Nephron (organoid): ENCODE measurements at regions not wholly inside any gene's neighbourhood (a gene's known extent, or its start where the extent isn't known, plus 50 kb on each side); places are given as distances from the start of the nearest gene placed in this dataset.
"Not testable (repeated sequence)": the region's sequence is repeated elsewhere in the genome, so short reads cannot be mapped to it uniquely, and the experiment has no call there.

Experiments used
- H3K27ac Mint-ChIP-seq, 3 experiments: 2 replicates each; pipeline ENCODE4 v1.8.0; 2020; ENCODE audit warnings: mixed read lengths in 3 of 3, mild to moderate bottlenecking in 2 of 3, moderate library complexity in 1 of 3
- H3K27me3 Mint-ChIP-seq: 2 replicates; pipeline ENCODE4 v1.8.0; 2021; ENCODE audit warnings: low read depth, mild to moderate bottlenecking, moderate library complexity, mixed read lengths
- H3K36me3 Mint-ChIP-seq: 2 replicates; pipeline ENCODE4 v1.8.0; 2020; ENCODE audit warnings: low read depth, mixed read lengths
- H3K4me1 Mint-ChIP-seq: 2 replicates; pipeline ENCODE4 v1.8.0; 2020; ENCODE audit warnings: mixed read lengths
- H3K4me3 Mint-ChIP-seq, 3 experiments: 2 replicates each; pipeline ENCODE4 v1.8.0; 2020; ENCODE audit warnings: mild to moderate bottlenecking in 3 of 3, mixed read lengths in 3 of 3, moderate library complexity in 2 of 3
- H3K9me3 Mint-ChIP-seq: 2 replicates; pipeline ENCODE4 v1.8.0; 2020; ENCODE audit warnings: mixed read lengths
- CTCF ChIP-seq, 3 experiments: fragments of 200-600 bp; sonication (generic); IDR thresholded peaks; one replicate each; pipeline ENCODE4 v1.5.0; 2021; ENCODE audit warnings: antibody characterized with exemption in 3 of 3; ENCODE audit not compliant: unreplicated experiment in 3 of 3

GRCh38 chr22:11626422-11626773 lies 3901.6 kb upstream of the OR11H1 start:
- no peak for TF ChIP-seq CTCF (IDR thresholded peaks at IDR 0.05; ENCODE audit: unreplicated experiment in 3 of 3)
- H3K36me3 Mint-ChIP-seq, result peaks cover 17% of the 10 kb centered on the region
- H3K4me1 Mint-ChIP-seq, result no peaks in the 10 kb centered on the region
- peaks cover 68% of the 10 kb centered on the region for H3K9me3 Mint-ChIP-seq
- H3K4me3 Mint-ChIP-seq, result no peak overlapping the region
- H3K27me3 Mint-ChIP-seq, result peaks cover 6% of the 10 kb centered on the region
- no peak overlapping the region for H3K27ac Mint-ChIP-seq

- H3K36me3 Mint-ChIP-seq, result peaks cover 17% of the 10 kb centered on the region
- peaks cover 65% of the 10 kb centered on the region for H3K9me3 Mint-ChIP-seq
- H3K4me3 Mint-ChIP-seq, H3K4me1 Mint-ChIP-seq, H3K27ac Mint-ChIP-seq, H3K27me3 Mint-ChIP-seq: not testable (repeated sequence)
These were observed 3901.0 kb upstream of the OR11H1 start for GRCh38 chr22:11627036-11627435.

DNA sequence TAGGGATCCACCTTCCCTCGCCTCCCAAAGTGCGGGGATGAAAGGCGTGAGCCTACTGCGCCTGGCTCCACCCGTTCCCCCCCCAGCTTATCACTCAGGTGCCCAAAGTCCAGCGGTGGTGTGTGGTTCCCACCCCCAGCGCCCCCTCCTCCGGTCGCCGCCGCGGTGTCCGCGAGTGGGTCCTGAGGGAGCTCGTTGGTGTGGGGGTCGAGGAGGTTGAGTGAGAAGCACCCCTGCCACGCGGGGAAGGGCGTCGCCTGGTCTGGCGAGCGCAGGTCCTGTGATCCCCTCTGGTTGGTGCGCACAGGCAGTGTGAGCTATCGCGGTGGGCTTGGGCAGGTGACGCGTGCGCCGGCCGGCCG lies 3900.6 kb upstream of the OR11H1 start:
- TF ChIP-seq CTCF (IDR thresholded peaks at IDR 0.05; ENCODE audit: unreplicated experiment in 3 of 3), result no peak
- Mint-ChIP-seq H3K27ac (no peak overlapping the region), H3K9me3 (peaks cover 61% of the 10 kb centered on the region), H3K4me1 (no peaks in the 10 kb centered on the region), H3K27me3 (peaks cover 6% of the 10 kb centered on the region), H3K36me3 (peaks cover 17% of the 10 kb centered on the region), H3K4me3 (no peak overlapping the region)

DNA sequence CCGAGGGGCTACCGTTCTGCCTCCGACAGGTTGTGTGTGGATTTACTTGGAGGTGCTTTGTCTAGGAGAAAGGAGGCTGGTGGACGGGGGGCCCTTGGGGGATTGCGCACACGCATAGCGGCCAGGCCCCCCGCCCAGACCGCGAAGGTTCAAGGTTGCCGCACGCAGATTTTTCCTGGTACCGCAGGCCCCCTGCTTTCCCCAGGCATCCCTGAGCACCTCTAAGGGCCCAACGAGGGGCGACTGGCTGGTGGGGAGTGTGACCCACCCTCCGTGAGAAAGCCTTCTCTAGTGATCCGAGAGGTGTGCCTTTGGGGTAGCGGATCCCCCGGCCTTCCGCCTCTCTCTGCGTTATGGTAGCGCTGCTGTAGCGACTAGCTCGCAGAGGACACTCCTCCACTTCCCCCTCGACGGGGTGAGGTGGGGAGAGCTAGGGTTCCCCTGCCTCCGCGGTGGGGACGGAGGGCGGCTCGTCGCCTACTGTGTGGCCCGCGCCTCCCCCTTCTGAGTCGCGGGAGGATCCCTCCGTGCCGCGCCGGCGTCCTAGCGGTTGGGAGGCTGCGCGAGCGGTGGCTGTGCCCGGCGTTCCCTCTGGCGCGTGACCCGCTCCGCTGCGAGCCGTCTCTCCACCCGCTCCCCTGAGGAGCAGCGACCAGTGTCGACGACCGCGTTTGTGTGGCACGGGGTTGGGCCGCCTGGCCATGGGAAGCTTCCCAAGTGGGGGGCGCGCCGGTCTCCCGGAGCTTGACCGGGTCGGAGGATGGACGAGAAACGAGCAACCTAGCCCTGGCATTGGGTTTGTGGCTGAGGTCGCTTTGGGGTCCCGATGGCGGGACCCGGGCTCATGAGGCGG lies 3900.0 kb upstream of the OR11H1 start:
- Mint-ChIP-seq H3K4me3 (no peak overlapping the region), H3K27me3 (peaks cover 6% of the 10 kb centered on the region), H3K4me1 (no peaks in the 10 kb centered on the region), H3K9me3 (peaks cover 57% of the 10 kb centered on the region), H3K36me3 (peaks cover 17% of the 10 kb centered on the region), H3K27ac (no peak overlapping the region)
- no peak for TF ChIP-seq CTCF (IDR thresholded peaks at IDR 0.05; ENCODE audit: unreplicated experiment in 3 of 3)

DNA sequence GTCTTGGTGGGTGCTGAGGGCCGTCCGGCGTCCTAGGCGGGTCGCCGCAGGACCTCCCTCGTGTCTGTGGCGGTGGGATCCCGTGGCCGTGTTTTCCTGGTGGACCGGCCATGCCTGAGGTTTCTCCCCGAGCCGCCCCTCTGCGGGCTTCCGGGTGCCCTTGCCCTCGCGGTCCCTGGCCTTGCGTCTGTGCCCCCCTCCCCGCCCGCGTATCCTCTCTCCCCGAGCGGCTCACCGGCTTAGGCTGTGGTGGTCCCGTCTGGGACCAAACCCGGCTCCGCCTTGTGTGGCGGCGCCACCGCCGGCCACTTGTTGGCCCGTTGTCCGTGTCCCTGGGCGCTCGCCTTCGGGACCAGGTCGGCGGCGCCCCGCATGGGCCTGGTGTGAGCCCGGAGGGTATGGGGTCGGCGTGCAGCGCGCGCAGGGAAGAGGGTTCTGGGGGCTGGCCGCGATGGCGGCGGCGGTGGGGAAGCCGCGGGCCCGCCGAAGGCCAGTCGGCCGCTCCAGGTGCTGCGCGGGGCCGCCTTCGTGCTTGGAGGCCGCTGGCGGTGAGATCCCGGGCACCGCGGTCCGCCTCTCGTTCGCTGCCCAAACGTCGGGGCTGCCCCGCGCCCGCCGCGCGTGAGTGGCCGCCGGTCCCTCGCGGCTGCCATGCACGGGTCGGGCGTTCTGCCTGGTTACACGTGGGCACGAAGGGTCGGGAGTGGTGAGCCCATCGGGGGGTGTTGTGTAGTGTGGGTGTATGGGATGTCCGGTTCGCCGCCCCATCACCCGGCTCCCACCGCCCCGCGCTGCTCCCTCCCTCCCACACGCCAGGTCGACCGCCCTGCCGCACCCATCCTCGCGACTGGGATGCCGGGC lies 3899.1 kb upstream of the OR11H1 start:
- Mint-ChIP-seq H3K9me3 (peaks cover 53% of the 10 kb centered on the region), H3K36me3 (peaks cover 17% of the 10 kb centered on the region), H3K27ac (no peak overlapping the region), H3K4me3 (no peak overlapping the region), H3K4me1 (no peaks in the 10 kb centered on the region), H3K27me3 (peaks cover 6% of the 10 kb centered on the region)
- no peak for TF ChIP-seq CTCF (IDR thresholded peaks at IDR 0.05; ENCODE audit: unreplicated experiment in 3 of 3)

GRCh38 chr22:11629661-11630385 lies 3898.2 kb upstream of the OR11H1 start:
- Mint-ChIP-seq H3K27ac (no peak overlapping the region), H3K36me3 (peaks cover 17% of the 10 kb centered on the region), H3K4me1 (no peaks in the 10 kb centered on the region), H3K9me3 (peaks cover 43% of the 10 kb centered on the region), H3K4me3 (no peak overlapping the region), H3K27me3 (peaks cover 6% of the 10 kb centered on the region)
- TF ChIP-seq CTCF (IDR thresholded peaks at IDR 0.05; ENCODE audit: unreplicated experiment in 3 of 3), result no peak

GRCh38 chr22:11630386-11631084 lies 3897.5 kb upstream of the OR11H1 start:
- H3K9me3 Mint-ChIP-seq, result peaks cover 36% of the 10 kb centered on the region
- H3K4me3 Mint-ChIP-seq, H3K4me1 Mint-ChIP-seq, H3K27me3 Mint-ChIP-seq, H3K27ac Mint-ChIP-seq: not testable (repeated sequence)
- H3K36me3 Mint-ChIP-seq, result peaks cover 17% of the 10 kb centered on the region
